ENCODE measurements at regions not wholly inside any gene's neighbourhood (a gene's known extent, or its start where the extent isn't known, plus 50 kb on each side); places are given as distances from the start of the nearest gene placed in this dataset.

- no peak for TF ChIP-seq CTCF (conservative IDR thresholded peaks at IDR 0.05)
- no peak overlapping the region for H3K4me3 Mint-ChIP-seq
- peaks cover 7% of the 10 kb centered on the region for H3K4me1 Mint-ChIP-seq
- no peak for DNase-seq (ENCODE audit: low read depth, low spot score)
- H3K27ac Mint-ChIP-seq (ENCODE audit: unreplicated experiment) = no peak overlapping the region
- no peaks in the 10 kb centered on the region for H3K36me3 Mint-ChIP-seq (ENCODE audit: low read depth)
- H3K9me3 Mint-ChIP-seq = peaks cover 6% of the 10 kb centered on the region
- H3K27me3 Mint-ChIP-seq (ENCODE audit: low read depth) = no peaks in the 10 kb centered on the region
Observed at GRCh38 chr2:4832642-4833041, 859.5 kb upstream of the SOX11 start.

DNA sequence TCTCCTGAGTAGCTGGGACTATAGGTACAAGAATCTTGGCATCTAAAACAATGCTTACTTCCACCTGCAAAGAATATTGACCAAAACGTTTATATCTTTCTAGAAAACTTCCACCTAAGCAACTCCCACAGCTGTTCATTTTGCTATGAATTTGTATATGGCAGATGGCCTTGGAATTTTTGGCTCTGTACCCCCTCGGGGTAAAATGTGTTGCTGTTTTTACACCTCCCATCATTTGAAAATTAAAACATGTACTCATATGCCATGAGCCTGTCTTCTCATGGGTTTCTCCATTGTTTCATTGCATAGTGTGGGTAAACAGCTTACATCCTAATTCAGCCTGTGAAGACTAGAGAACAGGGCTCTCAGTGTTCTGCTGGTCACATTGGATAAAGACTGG, 853.6 kb upstream of the SOX11 start:
- Mint-ChIP-seq H3K4me3 (no peak overlapping the region), H3K9me3 (peaks cover 11% of the 10 kb centered on the region), H3K27ac (ENCODE audit: unreplicated experiment) (no peak overlapping the region), H3K4me1 (no peaks in the 10 kb centered on the region), H3K27me3 (ENCODE audit: low read depth) (no peaks in the 10 kb centered on the region), H3K36me3 (ENCODE audit: low read depth) (peaks cover 7% of the 10 kb centered on the region)
- TF ChIP-seq CTCF (conservative IDR thresholded peaks at IDR 0.05) = no peak
- no peak for DNase-seq (ENCODE audit: low read depth, low spot score)

DNA sequence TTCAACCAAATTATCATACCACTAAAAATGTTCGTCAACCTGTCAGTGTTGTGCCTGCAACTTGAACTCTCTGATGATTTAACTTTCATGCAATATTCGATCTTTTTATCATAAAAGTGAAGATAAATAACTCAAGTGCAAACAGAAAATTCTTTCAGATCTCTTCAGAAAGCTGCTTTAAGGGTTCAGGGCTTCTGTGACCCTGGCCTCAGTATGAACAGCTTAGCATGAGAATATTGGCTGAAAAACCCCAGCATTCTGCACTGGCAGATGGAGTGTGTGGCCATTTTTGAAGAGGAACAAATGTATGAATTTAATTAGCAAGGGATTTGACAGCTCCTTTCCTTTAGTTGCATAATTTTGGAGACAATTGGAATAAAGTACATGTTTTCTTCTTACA, 851.4 kb upstream of the SOX11 start:
- Mint-ChIP-seq H3K36me3 (ENCODE audit: low read depth) (peaks cover 12% of the 10 kb centered on the region), H3K4me3 (no peak overlapping the region), H3K9me3 (peaks cover 11% of the 10 kb centered on the region), H3K27me3 (ENCODE audit: low read depth) (no peaks in the 10 kb centered on the region), H3K4me1 (peaks cover 13% of the 10 kb centered on the region), H3K27ac (ENCODE audit: unreplicated experiment) (no peak overlapping the region)
- DNase-seq (ENCODE audit: low read depth, low spot score) = no peak
- TF ChIP-seq CTCF (conservative IDR thresholded peaks at IDR 0.05) = no peak

DNA sequence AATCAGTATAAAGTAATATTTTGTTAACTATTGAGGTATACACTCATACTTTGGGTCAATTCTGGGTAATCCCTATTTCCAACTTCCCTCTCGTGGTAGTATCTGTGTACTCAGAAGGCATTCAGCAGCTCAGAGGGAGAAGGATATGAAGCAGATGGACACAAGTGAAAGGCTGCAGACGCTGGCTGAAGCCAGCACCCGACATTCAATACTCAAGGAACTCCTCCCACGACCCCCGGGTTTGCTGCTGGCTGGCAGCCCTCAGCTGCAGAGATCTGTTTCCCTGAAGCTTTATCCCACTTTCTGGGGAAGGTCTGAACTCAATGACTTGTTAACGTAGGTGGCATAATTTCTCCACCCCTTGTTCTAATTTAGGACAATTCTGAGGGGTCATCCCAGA, 847.3 kb upstream of the SOX11 start:
- Mint-ChIP-seq H3K9me3 (peaks cover 9% of the 10 kb centered on the region), H3K4me1 (peaks cover 13% of the 10 kb centered on the region), H3K36me3 (ENCODE audit: low read depth) (peaks cover 12% of the 10 kb centered on the region), H3K27me3 (ENCODE audit: low read depth) (no peaks in the 10 kb centered on the region), H3K27ac (ENCODE audit: unreplicated experiment) (no peak overlapping the region), H3K4me3 (no peak overlapping the region)
- TF ChIP-seq CTCF (conservative IDR thresholded peaks at IDR 0.05) = no peak
- no peak for DNase-seq (ENCODE audit: low read depth, low spot score)

GRCh38 chr2:4862031-4862430, 830.2 kb upstream of the SOX11 start:
- no peak for TF ChIP-seq CTCF (conservative IDR thresholded peaks at IDR 0.05)
- no peaks in the 10 kb centered on the region for H3K4me1 Mint-ChIP-seq
- peaks cover 2% of the 10 kb centered on the region for H3K36me3 Mint-ChIP-seq (ENCODE audit: low read depth)
- H3K27me3 Mint-ChIP-seq (ENCODE audit: low read depth) = no peaks in the 10 kb centered on the region
- no peak for DNase-seq (ENCODE audit: low read depth, low spot score)
- H3K9me3 Mint-ChIP-seq = peaks cover 11% of the 10 kb centered on the region
- H3K27ac Mint-ChIP-seq (ENCODE audit: unreplicated experiment) = no peak overlapping the region
- H3K4me3 Mint-ChIP-seq = no peak overlapping the region

DNA sequence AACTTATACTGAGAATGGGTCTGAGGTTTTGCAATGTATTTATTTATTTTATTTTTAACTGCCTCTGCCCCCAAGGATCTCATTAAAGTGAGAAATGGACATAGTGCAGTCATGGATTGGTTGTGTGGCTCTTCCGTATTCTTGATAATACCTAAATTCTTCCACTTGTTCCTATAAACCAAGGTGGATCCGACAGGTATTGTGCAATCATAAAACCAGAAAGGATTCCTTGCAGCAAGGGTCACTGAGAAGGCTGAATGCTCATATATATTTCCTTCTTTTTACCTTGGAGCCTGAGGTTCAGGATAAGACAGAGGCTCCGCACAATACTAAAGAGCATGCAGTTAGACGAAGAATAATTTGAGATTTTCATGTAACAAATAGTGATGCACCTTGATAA, 826.0 kb upstream of the SOX11 start:
- no peak for DNase-seq (ENCODE audit: low read depth, low spot score)
- no peaks in the 10 kb centered on the region for H3K4me1 Mint-ChIP-seq
- no peak overlapping the region for H3K4me3 Mint-ChIP-seq
- H3K9me3 Mint-ChIP-seq = peaks cover 7% of the 10 kb centered on the region
- H3K27ac Mint-ChIP-seq (ENCODE audit: unreplicated experiment) = no peak overlapping the region
- no peak for TF ChIP-seq CTCF (conservative IDR thresholded peaks at IDR 0.05)
- no peaks in the 10 kb centered on the region for H3K27me3 Mint-ChIP-seq (ENCODE audit: low read depth)
- H3K36me3 Mint-ChIP-seq (ENCODE audit: low read depth) = peaks cover 2% of the 10 kb centered on the region

Data from neural crest cell (in vitro differentiated cells).